ENCODE measurements at regions not wholly inside any gene's neighbourhood (a gene's known extent, or its start where the extent isn't known, plus 50 kb on each side); places are given as distances from the start of the nearest gene placed in this dataset.

DNA sequence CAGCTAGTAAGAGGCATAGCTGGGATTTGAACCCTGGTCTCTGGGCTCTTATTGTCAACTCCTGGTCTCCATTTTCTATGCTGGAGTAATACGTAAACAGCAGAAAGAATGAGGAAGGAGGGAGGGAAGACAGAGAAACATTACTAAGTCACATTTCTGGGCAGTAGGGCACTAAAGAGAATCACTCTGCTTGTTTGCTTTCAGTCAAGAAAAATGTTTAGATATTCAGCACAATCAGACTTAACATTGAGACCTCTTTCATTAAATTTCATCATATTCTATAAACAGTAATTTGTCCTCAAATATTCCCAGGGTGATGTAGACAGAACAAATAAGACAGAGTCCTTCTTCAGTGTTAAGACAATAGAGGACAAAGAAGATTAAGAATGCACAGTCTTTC lies 67.7 kb upstream of the BNC1 start:
- TF ChIP-seq YY1 (IDR thresholded peaks at IDR 0.05; ENCODE audit: insufficient read depth, insufficient read length) (no peak), ZNF274 (IDR thresholded peaks at IDR 0.05; ENCODE audit: low read depth, low read length) (no peak), SUZ12 (IDR thresholded peaks at IDR 0.05; ENCODE audit: extremely low read depth, insufficient read depth, insufficient read length) (no peak)
